Thyroid gland (tissue), 4 donors: ENCODE measurements at regions not wholly inside any gene's neighbourhood (a gene's known extent, or its start where the extent isn't known, plus 50 kb on each side); places are given as distances from the start of the nearest gene placed in this dataset.

Experiments used
- CTCF ChIP-seq, 6 experiments: fragments of 200-600 bp in 3 of 6; fragments of 450-650 bp in 3 of 6; sonication (generic) in 3 of 6; IDR thresholded peaks; one replicate each; pipeline ENCODE4 v1.5.1; 2016 to 2019; ENCODE audit warnings: antibody characterized with exemption in 6 of 6, mild to moderate bottlenecking in 2 of 6, inconsistent platforms in 1 of 6, moderate library complexity in 1 of 6
- POLR2A ChIP-seq, 2 donors: fragments of 450-650 bp; IDR thresholded peaks; one replicate each; pipeline ENCODE4 v1.6.1; 2017; ENCODE audit warnings: antibody characterized with exemption in 2 of 2, mild to moderate bottlenecking in 2 of 2, moderate library complexity in 1 of 2

- no peak for TF ChIP-seq CTCF (IDR thresholded peaks at IDR 0.05)
- TF ChIP-seq POLR2A (IDR thresholded peaks at IDR 0.05): no peak
Measured at GRCh38 chr9:33687779-33688178, 107.6 kb upstream of the PRSS3 start.
